ENCODE measurements at regions not wholly inside any gene's neighbourhood (a gene's known extent, or its start where the extent isn't known, plus 50 kb on each side); places are given as distances from the start of the nearest gene placed in this dataset.

DNA sequence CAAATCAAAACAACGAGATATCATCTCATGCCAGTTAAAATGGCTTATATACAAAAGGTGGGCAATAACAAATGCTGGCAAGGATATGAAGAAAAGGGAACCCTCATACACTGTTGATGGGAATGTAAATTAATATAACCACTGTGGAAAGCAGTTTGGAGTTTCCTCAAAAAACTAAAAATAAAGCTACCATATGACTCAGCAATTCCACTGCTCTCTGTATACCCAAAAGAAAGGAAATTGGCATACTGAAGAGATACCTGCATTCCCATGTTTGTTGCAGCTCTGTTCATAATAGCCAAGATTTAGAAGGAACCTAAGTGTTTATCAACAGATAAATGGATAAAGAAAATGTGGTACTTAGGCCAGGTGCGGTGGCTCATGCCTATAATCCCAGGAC, 124.8 kb downstream of the MSTN start:
- Histone ChIP-seq H2BK120ac (replicated peaks; ENCODE audit: low read depth, low read length) (no peak overlapping the region), H3K27ac (ENCODE audit: low read depth, low read length) (no peak overlapping the region), H4K5ac (ENCODE audit: insufficient read length, low read depth, low read length) (no peak overlapping the region), H3K4me3 (ENCODE audit: extremely low read depth in 1 of 4, insufficient read depth in 2 of 4, low read depth in 3 of 4, low read length in 4 of 4) (no peak overlapping the region), H3K56ac (replicated peaks; ENCODE audit: insufficient read length, low read depth, low read length) (no peak overlapping the region), H2AFZ (ENCODE audit: low read length) (no peak overlapping the region), H2AK5ac (ENCODE audit: low read depth, low read length) (no peak overlapping the region), H2BK12ac (ENCODE audit: low read depth, low read length) (no peak overlapping the region), H2BK5ac (ENCODE audit: low read depth, low read length) (no peak overlapping the region), H3K79me2 (ENCODE audit: control insufficient read depth in 1 of 2, insufficient read depth in 2 of 2, low read length in 2 of 2) (no peaks in the 10 kb centered on the region), H3K9ac (replicated peaks in 1 of 4; ENCODE audit: extremely low read depth in 1 of 4, low read depth in 3 of 4, low read length in 3 of 4) (no peak overlapping the region), H2BK15ac (ENCODE audit: low read length) (no peak overlapping the region), H3K23ac (ENCODE audit: insufficient read length) (no peak overlapping the region), H3K18ac (ENCODE audit: extremely low read depth, low read length) (no peak overlapping the region), H3K79me1 (ENCODE audit: low read depth, low read length) (no peaks in the 10 kb centered on the region), H4K91ac (replicated peaks; ENCODE audit: insufficient read length, low read length) (no peak overlapping the region), H3K9me3 (ENCODE audit: insufficient read depth in 2 of 2, low read depth in 1 of 2, low read length in 1 of 2) (peaks cover 6 to 8% of the 10 kb centered on the region in 2 experiments; a peak in 3 of 4 replicates), H3K23me2 (ENCODE audit: low read depth, low read length) (no peaks in the 10 kb centered on the region), H3K36me3 (ENCODE audit: control insufficient read depth in 2 of 4, insufficient read depth in 4 of 4, low read length in 3 of 4) (no peaks in the 10 kb centered on the region), H3K14ac (ENCODE audit: insufficient read length) (no peak overlapping the region), H3K4ac (replicated peaks; ENCODE audit: insufficient read length, low read depth, low read length) (no peak overlapping the region), H3K4me2 (ENCODE audit: insufficient read depth in 1 of 2, low read depth in 2 of 2, low read length in 2 of 2) (no peak overlapping the region), H3K4me1 (replicated peaks in 1 of 4; ENCODE audit: control insufficient read depth in 3 of 4, insufficient read depth in 4 of 4, low read length in 3 of 4) (no peaks in the 10 kb centered on the region), H4K8ac (ENCODE audit: extremely low read depth, insufficient read depth, low read length) (no peak overlapping the region), H4K20me1 (replicated peaks in 1 of 2; ENCODE audit: control insufficient read depth in 1 of 2, insufficient read depth in 2 of 2, low read length in 2 of 2) (no peaks in the 10 kb centered on the region), H3K27me3 (replicated peaks in 1 of 4; ENCODE audit: control insufficient read depth in 3 of 4, extremely low read depth in 1 of 4, insufficient read depth in 3 of 4, low read length in 3 of 4) (no peaks in the 10 kb centered on the region), H2BK20ac (ENCODE audit: low read length) (no peak overlapping the region)
- ChIA-PET CTCF (ENCODE audit: partially characterized antibody) (interaction anchor here (0.6 kb wide), 1 partner anchor 55 kb away, joined by 3 read pairs; no protein-coding TSS in a partner anchor), POLR2A (ENCODE audit: partially characterized antibody) (no interaction called here)
- DNase-seq (ENCODE audit: low read depth in 1 of 2, low spot score in 2 of 2): no peak
- FAIRE-seq: no peak
- 92% methylated on average over 2 of the region's 2 CpGs; no CpG with 5 or more reads in 1 of the 2 experiments for WGBS, 2 experiments (ENCODE audit: extremely low coverage in 1 of 2, insufficient coverage in 1 of 2, insufficient read length in 1 of 2, insufficient replicate concordance in 2 of 2, low coverage in 1 of 2, low lambda C conversion rate in 2 of 2, missing lambda C conversion rate in 1 of 2)
- no peak for TF ChIP-seq JUN (IDR thresholded peaks at IDR 0.05; ENCODE audit: low read depth, low read length)
- 0 out of 2 replicates have a peak, but pooled peaks have one; percentile 19 for TF ChIP-seq MAFK (IDR thresholded peaks at IDR 0.05; ENCODE audit: low read depth, low read length)
- TF ChIP-seq, protein P1, sequence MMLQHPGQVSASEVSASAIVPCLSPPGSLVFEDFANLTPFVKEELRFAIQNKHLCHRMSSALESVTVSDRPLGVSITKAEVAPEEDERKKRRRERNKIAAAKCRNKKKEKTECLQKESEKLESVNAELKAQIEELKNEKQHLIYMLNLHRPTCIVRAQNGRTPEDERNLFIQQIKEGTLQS (IDR thresholded peaks at IDR 0.05; ENCODE audit: insufficient read depth, low read depth, low read length): no peak
